ENCODE measurements at regions not wholly inside any gene's neighbourhood (a gene's known extent, or its start where the extent isn't known, plus 50 kb on each side); places are given as distances from the start of the nearest gene placed in this dataset.

DNA sequence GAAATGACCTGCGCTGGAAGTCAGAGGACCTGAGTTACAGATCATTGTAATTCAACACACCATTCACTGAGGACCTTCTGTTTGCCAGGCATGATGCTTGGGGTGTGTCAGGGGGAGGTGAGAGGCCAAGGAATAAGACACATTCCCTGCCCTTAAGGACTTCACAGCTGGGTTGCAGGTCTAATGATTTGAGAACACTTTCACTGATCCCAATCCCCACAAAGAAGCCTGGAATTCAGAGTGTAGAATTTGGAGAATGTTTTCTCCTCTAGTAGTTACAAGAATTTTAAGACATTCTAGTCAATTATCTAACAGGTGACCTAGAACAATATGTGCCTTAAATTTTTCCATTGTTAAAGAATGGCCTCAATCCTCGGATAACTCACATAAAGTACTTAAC lies 322.4 kb downstream of the TNS1 start:
- no peak overlapping the region for H3K4me2 ChIP-seq (ENCODE audit: low read length)
- no peak overlapping the region for H2AFZ ChIP-seq (ENCODE audit: low read length)
- no peak overlapping the region for H3K4me3 ChIP-seq (ENCODE audit: low read depth, low read length, poor library complexity, severe bottlenecking)
- no peaks in the 10 kb centered on the region for H3K4me1 ChIP-seq (ENCODE audit: insufficient read depth, low read length, poor library complexity, severe bottlenecking)
- ChIA-PET CTCF (ENCODE audit: unreplicated experiment) (no interaction called here), POLR2A (no interaction called here)
- intact Hi-C loops (cut with micrococcal nuclease; ENCODE audit: unreplicated experiment): no loop called here
- H3K79me2 ChIP-seq (ENCODE audit: insufficient read depth, low read depth, low read length): no peaks in the 10 kb centered on the region
- no peaks in the 10 kb centered on the region for H3K9me2 ChIP-seq (ENCODE audit: insufficient read depth, low read length)
- no TSS peak for BruUV-seq (replicated peaks)
- no peak overlapping the region for H3K27ac ChIP-seq (ENCODE audit: low read depth, low read length, poor library complexity, severe bottlenecking)
- TF ChIP-seq, protein P1, sequence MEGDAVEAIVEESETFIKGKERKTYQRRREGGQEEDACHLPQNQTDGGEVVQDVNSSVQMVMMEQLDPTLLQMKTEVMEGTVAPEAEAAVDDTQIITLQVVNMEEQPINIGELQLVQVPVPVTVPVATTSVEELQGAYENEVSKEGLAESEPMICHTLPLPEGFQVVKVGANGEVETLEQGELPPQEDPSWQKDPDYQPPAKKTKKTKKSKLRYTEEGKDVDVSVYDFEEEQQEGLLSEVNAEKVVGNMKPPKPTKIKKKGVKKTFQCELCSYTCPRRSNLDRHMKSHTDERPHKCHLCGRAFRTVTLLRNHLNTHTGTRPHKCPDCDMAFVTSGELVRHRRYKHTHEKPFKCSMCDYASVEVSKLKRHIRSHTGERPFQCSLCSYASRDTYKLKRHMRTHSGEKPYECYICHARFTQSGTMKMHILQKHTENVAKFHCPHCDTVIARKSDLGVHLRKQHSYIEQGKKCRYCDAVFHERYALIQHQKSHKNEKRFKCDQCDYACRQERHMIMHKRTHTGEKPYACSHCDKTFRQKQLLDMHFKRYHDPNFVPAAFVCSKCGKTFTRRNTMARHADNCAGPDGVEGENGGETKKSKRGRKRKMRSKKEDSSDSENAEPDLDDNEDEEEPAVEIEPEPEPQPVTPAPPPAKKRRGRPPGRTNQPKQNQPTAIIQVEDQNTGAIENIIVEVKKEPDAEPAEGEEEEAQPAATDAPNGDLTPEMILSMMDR (conservative IDR thresholded peaks at IDR 0.05; ENCODE audit: low read length): no peak
- no peaks in the 10 kb centered on the region for H4K20me1 ChIP-seq (ENCODE audit: insufficient read depth, low read length)
- DNase-seq (ENCODE audit: low spot score): no peak
- no peaks in the 10 kb centered on the region for H3K9me3 ChIP-seq (ENCODE audit: low read length)
- H3K36me3 ChIP-seq (ENCODE audit: insufficient read depth, low read length): no peaks in the 10 kb centered on the region

DNA sequence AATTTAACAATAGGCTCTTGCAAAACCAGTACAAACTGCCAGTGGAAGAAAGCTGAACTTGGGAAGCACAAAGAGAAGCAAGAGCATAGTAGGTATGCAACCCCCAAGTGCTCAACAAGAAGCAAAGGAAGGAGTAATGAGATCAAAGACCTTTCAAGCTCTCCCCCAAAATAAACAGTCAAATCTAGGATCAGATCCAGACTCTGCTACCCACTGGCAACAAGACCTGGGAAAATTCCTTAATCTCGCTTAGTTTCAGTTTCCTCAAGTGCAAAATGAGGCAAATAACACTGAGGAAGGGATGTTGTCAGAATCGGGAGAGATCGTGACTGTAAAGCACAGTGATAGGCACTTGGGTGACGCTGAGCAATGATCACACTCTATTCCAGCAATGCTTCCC lies 329.2 kb downstream of the TNS1 start:
- no peaks in the 10 kb centered on the region for H3K36me3 ChIP-seq (ENCODE audit: insufficient read depth, low read length)
- H3K79me2 ChIP-seq (ENCODE audit: insufficient read depth, low read depth, low read length): no peaks in the 10 kb centered on the region
- ChIA-PET CTCF (ENCODE audit: unreplicated experiment) (no interaction called here), POLR2A (no interaction called here)
- intact Hi-C loops (cut with micrococcal nuclease; ENCODE audit: unreplicated experiment): no loop called here
- DNase-seq (ENCODE audit: low spot score): no peak
- H2AFZ ChIP-seq (ENCODE audit: low read length): no peak overlapping the region
- H3K4me2 ChIP-seq (ENCODE audit: low read length): no peak overlapping the region
- H3K9me3 ChIP-seq (ENCODE audit: low read length): no peaks in the 10 kb centered on the region
- no TSS peak for BruUV-seq (replicated peaks)
- no peak overlapping the region for H3K4me3 ChIP-seq (ENCODE audit: low read depth, low read length, poor library complexity, severe bottlenecking)
- no peak overlapping the region for H3K27ac ChIP-seq (ENCODE audit: low read depth, low read length, poor library complexity, severe bottlenecking)
- H3K4me1 ChIP-seq (ENCODE audit: insufficient read depth, low read length, poor library complexity, severe bottlenecking): no peaks in the 10 kb centered on the region
- TF ChIP-seq, protein P1 (conservative IDR thresholded peaks at IDR 0.05; ENCODE audit: low read length): no peak
- no peak for TF ChIP-seq EZH2phosphoT487 (IDR thresholded peaks at IDR 0.05; ENCODE audit: borderline replicate concordance, low read depth, low read length)
- no peaks in the 10 kb centered on the region for H3K9me2 ChIP-seq (ENCODE audit: insufficient read depth, low read length)
- H4K20me1 ChIP-seq (ENCODE audit: insufficient read depth, low read length): no peaks in the 10 kb centered on the region

DNA sequence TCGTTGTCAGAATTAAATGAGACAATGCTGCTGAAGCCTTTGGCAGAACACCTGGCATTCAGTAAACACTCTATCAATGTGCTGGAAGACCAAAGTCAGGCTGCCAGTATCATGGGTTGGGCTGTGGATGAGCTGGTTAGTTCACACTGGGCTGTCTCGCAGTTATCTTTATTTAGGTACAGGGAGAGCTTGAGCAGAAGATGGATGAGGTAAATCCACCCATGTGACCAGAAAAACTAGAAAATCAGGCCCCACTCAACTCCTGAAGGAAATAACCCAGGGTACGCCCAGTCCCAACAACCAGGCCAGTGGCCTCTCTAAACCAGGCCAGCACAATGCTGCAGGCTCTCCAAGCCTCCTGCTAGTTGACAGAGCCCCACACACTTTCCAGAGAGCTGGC lies 330.3 kb downstream of the TNS1 start:
- POLR2A ChIA-PET: interaction anchor here (0.7 kb wide), 2 partner anchors 32 to 403 kb away, joined by 3 read pairs; no protein-coding TSS in a partner anchor
- DNase-seq (ENCODE audit: low spot score): no peak
- H2AFZ ChIP-seq (ENCODE audit: low read length): no peak overlapping the region
- no peaks in the 10 kb centered on the region for H3K36me3 ChIP-seq (ENCODE audit: insufficient read depth, low read length)
- no peaks in the 10 kb centered on the region for H4K20me1 ChIP-seq (ENCODE audit: insufficient read depth, low read length)
- no peaks in the 10 kb centered on the region for H3K9me2 ChIP-seq (ENCODE audit: insufficient read depth, low read length)
- no peaks in the 10 kb centered on the region for H3K79me2 ChIP-seq (ENCODE audit: insufficient read depth, low read depth, low read length)
- no peak overlapping the region for H3K4me3 ChIP-seq (ENCODE audit: low read depth, low read length, poor library complexity, severe bottlenecking)
- BruUV-seq (replicated peaks): no TSS peak
- TF ChIP-seq, protein P1 (conservative IDR thresholded peaks at IDR 0.05; ENCODE audit: low read length): no peak
- TF ChIP-seq EZH2phosphoT487 (IDR thresholded peaks at IDR 0.05; ENCODE audit: borderline replicate concordance, low read depth, low read length): no peak
- H3K27ac ChIP-seq (ENCODE audit: low read depth, low read length, poor library complexity, severe bottlenecking): no peak overlapping the region
- no peak overlapping the region for H3K4me2 ChIP-seq (ENCODE audit: low read length)
- intact Hi-C loops (cut with micrococcal nuclease; ENCODE audit: unreplicated experiment): no loop called here
- CTCF ChIA-PET (ENCODE audit: unreplicated experiment): interaction anchor here (0.6 to 0.7 kb wide), 2 partner anchors 20 to 714 kb away, joined by 3 read pairs; no protein-coding TSS in a partner anchor
- no peaks in the 10 kb centered on the region for H3K9me3 ChIP-seq (ENCODE audit: low read length)
- H3K4me1 ChIP-seq (ENCODE audit: insufficient read depth, low read length, poor library complexity, severe bottlenecking): no peaks in the 10 kb centered on the region
